ENCODE measurements at regions not wholly inside any gene's neighbourhood (a gene's known extent, or its start where the extent isn't known, plus 50 kb on each side); places are given as distances from the start of the nearest gene placed in this dataset.
A peak's percentile ranks its signal among the peaks of the same experiment; 100 is the strongest.

DNA sequence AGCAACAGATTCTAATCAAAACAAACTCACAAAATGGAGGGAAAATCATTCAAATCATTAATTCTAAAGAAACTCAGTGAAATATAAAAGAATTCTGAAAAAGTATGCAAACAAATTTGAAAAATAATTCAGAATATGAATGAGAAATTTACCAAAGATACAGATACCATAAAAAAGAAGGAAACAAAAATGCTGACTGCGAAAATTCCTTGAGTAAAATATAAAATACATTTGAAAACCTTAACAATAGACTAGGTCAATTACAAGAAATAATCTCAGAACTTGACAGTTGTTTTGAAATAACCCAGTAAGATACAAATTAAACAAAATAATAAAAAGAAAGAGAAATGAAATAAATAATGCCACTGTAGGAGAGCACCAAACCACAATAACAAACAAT is 1289.0 kb downstream of the SLITRK1 start:
- H3K23ac ChIP-seq (ENCODE audit: low read depth, low read length), result no peak overlapping the region
- H2AFZ ChIP-seq (replicated peaks; ENCODE audit: low read length, poor library complexity), result no peak overlapping the region
- no peak overlapping the region for H3K18ac ChIP-seq (ENCODE audit: low read depth, low read length)
- WGBS, 2 experiments (ENCODE audit: extremely low coverage in 2 of 2, insufficient read length in 1 of 2), result no CpG with 5 or more reads among the region's 1 CpG
- H2BK120ac ChIP-seq (ENCODE audit: low read depth, low read length), result no peak overlapping the region
- H3K9ac ChIP-seq (ENCODE audit: low read depth, low read length), result no peak overlapping the region
- ChIA-PET POLR2A (ENCODE audit: unreplicated experiment) (no interaction called here), CTCF (no interaction called here)
- no peak overlapping the region for H3K56ac ChIP-seq (ENCODE audit: extremely low read depth, insufficient read depth, low read length)
- H3K9me3 ChIP-seq (ENCODE audit: control insufficient read depth, insufficient read depth, low read length), result peaks cover 9% of the 10 kb centered on the region; the same call in 1 of the 2 replicates
- no peaks in the 10 kb centered on the region for H3K9me1 ChIP-seq (ENCODE audit: insufficient read depth, low read length)
- H2BK15ac ChIP-seq (ENCODE audit: low read depth, low read length), result no peak overlapping the region
- H2BK5ac ChIP-seq (ENCODE audit: low read depth, low read length, poor library complexity, severe bottlenecking), result no peak overlapping the region
- DNase-seq (no peak), ATAC-seq (ENCODE audit: low read depth) (no peak)
- TF ChIP-seq MAFK (IDR thresholded peaks at IDR 0.05; ENCODE audit: low read depth, low read length) (peak; percentile 81), BHLHE40 (IDR thresholded peaks at IDR 0.05; ENCODE audit: low read depth, low read length) (no peak)
- H3K4ac ChIP-seq (ENCODE audit: low read depth, low read length), result no peak overlapping the region
- no peak overlapping the region for H4K8ac ChIP-seq (ENCODE audit: low read depth in 2 of 2, low read length in 2 of 2)
- no peak overlapping the region for H3K4me2 ChIP-seq (ENCODE audit: low read depth, low read length)
- no peaks in the 10 kb centered on the region for H4K20me1 ChIP-seq (ENCODE audit: insufficient read depth, low read length)
- in situ Hi-C loops (cut with MboI; ENCODE audit: low sequenced_read_pairs) (no loop called here), intact Hi-C loops (cut with micrococcal nuclease) (no loop called here), dilution Hi-C loops (cut with HindIII; ENCODE audit: low sequenced_read_pairs, unreplicated experiment) (no loop called here)
- H3K79me1 ChIP-seq (ENCODE audit: low read depth in 1 of 2, low read length in 2 of 2), result no peaks in the 10 kb centered on the region
- no peak overlapping the region for H2AK9ac ChIP-seq (replicated peaks; ENCODE audit: low read depth, low read length, poor library complexity)
- H3K27ac ChIP-seq (ENCODE audit: insufficient read depth, low read length), result no peak overlapping the region
- no TSS peak for BruUV-seq (replicated peaks)
- no peak overlapping the region for H3K14ac ChIP-seq (replicated peaks; ENCODE audit: low read depth, low read length)
- H2AK5ac ChIP-seq (ENCODE audit: low read depth, low read length), result no peak overlapping the region
- H3K4me1 ChIP-seq (ENCODE audit: control insufficient read depth, insufficient read depth, low read length), result no peaks in the 10 kb centered on the region
- H2BK20ac ChIP-seq (ENCODE audit: low read depth, low read length), result no peak overlapping the region
- H4K91ac ChIP-seq (ENCODE audit: insufficient read depth, low read depth, low read length), result no peak overlapping the region
- no peaks in the 10 kb centered on the region for H3K36me3 ChIP-seq (ENCODE audit: control insufficient read depth, insufficient read depth, low read length)
- H4K5ac ChIP-seq (ENCODE audit: low read depth, low read length), result no peak overlapping the region
- no peak overlapping the region for H3K4me3 ChIP-seq (ENCODE audit: insufficient read depth, low read depth, low read length)
- H3K27me3 ChIP-seq (ENCODE audit: control insufficient read depth, insufficient read depth, low read length), result no peaks in the 10 kb centered on the region

Measured in IMR-90 (cell line).